HuH-7 (cell line): ENCODE measurements at regions not wholly inside any gene's neighbourhood (a gene's known extent, or its start where the extent isn't known, plus 50 kb on each side); places are given as distances from the start of the nearest gene placed in this dataset.

Experiments
- DNase-seq: peaks from one replicate; pipeline ENCODE4 v3.0.0; 2011; ENCODE audit warnings: low spot score

- no peak for DNase-seq
These were observed 152.8 kb upstream of the CST7 start for GRCh38 chr20:24796236-24796635.

GRCh38 chr20:24797113-24797512 is 152.0 kb upstream of the CST7 start:
- no peak for DNase-seq

- DNase-seq, result no peak
These were observed 151.1 kb upstream of the CST7 start for GRCh38 chr20:24797745-24798655.

GRCh38 chr20:24798930-24799705 is 150.0 kb upstream of the CST7 start:
- no peak for DNase-seq

- DNase-seq, result no peak
These were observed 149.0 kb upstream of the CST7 start for GRCh38 chr20:24799971-24800580.

- DNase-seq, result no peak
These were observed 146.7 kb upstream of the CST7 start for GRCh38 chr20:24802286-24802820.

GRCh38 chr20:24804481-24805206 is 144.4 kb upstream of the CST7 start:
- no peak for DNase-seq

GRCh38 chr20:24805456-24806238 is 143.4 kb upstream of the CST7 start:
- DNase-seq, result no peak

GRCh38 chr20:24806705-24807676 is 142.1 kb upstream of the CST7 start:
- DNase-seq, result no peak

- no peak for DNase-seq
These were observed 140.5 kb upstream of the CST7 start for GRCh38 chr20:24808616-24809015.

GRCh38 chr20:24809606-24810005 is 139.5 kb upstream of the CST7 start:
- DNase-seq, result no peak

- no peak for DNase-seq
These were observed 138.2 kb upstream of the CST7 start for GRCh38 chr20:24810676-24811407.

- no peak for DNase-seq
These were observed 136.7 kb upstream of the CST7 start for GRCh38 chr20:24812373-24812772.

- DNase-seq, result no peak
These were observed 136.0 kb upstream of the CST7 start for GRCh38 chr20:24813080-24813479.

- DNase-seq, result no peak
These were observed 135.6 kb upstream of the CST7 start for GRCh38 chr20:24813496-24813895.

GRCh38 chr20:24813936-24814335 is 135.1 kb upstream of the CST7 start:
- no peak for DNase-seq

- no peak for DNase-seq
These were observed 134.4 kb upstream of the CST7 start for GRCh38 chr20:24814556-24815195.

- no peak for DNase-seq
These were observed 133.8 kb upstream of the CST7 start for GRCh38 chr20:24815196-24815815.
